ENCODE measurements at regions not wholly inside any gene's neighbourhood (a gene's known extent, or its start where the extent isn't known, plus 50 kb on each side); places are given as distances from the start of the nearest gene placed in this dataset.
"Not testable (repeated sequence)": the region's sequence is repeated elsewhere in the genome, so short reads cannot be mapped to it uniquely, and the experiment has no call there.

GRCh38 chr7:51592842-51593599 lies 276.4 kb upstream of the COBL start:
- no peak for DNase-seq

GRCh38 chr7:51591223-51591622 lies 274.6 kb upstream of the COBL start:
- DNase-seq = no peak

- no peak for DNase-seq
These were observed 274.1 kb upstream of the COBL start for GRCh38 chr7:51590746-51591145.

GRCh38 chr7:51589111-51589510 lies 272.5 kb upstream of the COBL start:
- no peak for DNase-seq

GRCh38 chr7:51587604-51588003 lies 271.0 kb upstream of the COBL start:
- no peak for DNase-seq

- no peak for DNase-seq
These were observed 260.8 kb upstream of the COBL start for GRCh38 chr7:51577390-51577789.

- no peak for DNase-seq
These were observed 253.0 kb upstream of the COBL start for GRCh38 chr7:51569581-51569980.

- DNase-seq = no peak
These were observed 252.6 kb upstream of the COBL start for GRCh38 chr7:51569176-51569575.

- no peak for DNase-seq
These were observed 234.5 kb upstream of the COBL start for GRCh38 chr7:51551070-51551469.

- no peak for DNase-seq
These were observed 228.5 kb upstream of the COBL start for GRCh38 chr7:51545131-51545530.

GRCh38 chr7:51543801-51544553 lies 227.4 kb upstream of the COBL start:
- no peak for DNase-seq

- DNase-seq = not testable (repeated sequence)
These were observed 224.3 kb upstream of the COBL start for GRCh38 chr7:51540906-51541305.

GRCh38 chr7:51539840-51540239 lies 223.2 kb upstream of the COBL start:
- DNase-seq = no peak

- no peak for DNase-seq
These were observed 211.6 kb upstream of the COBL start for GRCh38 chr7:51528172-51528571.

- DNase-seq = no peak
These were observed 205.2 kb upstream of the COBL start for GRCh38 chr7:51521694-51522312.

GRCh38 chr7:51521054-51521453 lies 204.4 kb upstream of the COBL start:
- DNase-seq = no peak

GRCh38 chr7:51518646-51519045 lies 202.0 kb upstream of the COBL start:
- no peak for DNase-seq

- DNase-seq = no peak
These were observed 200.6 kb upstream of the COBL start for GRCh38 chr7:51517187-51517586.

- no peak for DNase-seq
These were observed 185.0 kb upstream of the COBL start for GRCh38 chr7:51501620-51502019.

- DNase-seq = no peak
These were observed 166.4 kb upstream of the COBL start for GRCh38 chr7:51482976-51483375.

GRCh38 chr7:51481421-51481820 lies 164.8 kb upstream of the COBL start:
- no peak for DNase-seq

- DNase-seq = no peak
These were observed 161.2 kb upstream of the COBL start for GRCh38 chr7:51477819-51478218.

GRCh38 chr7:51477323-51477722 lies 160.7 kb upstream of the COBL start:
- no peak for DNase-seq

- DNase-seq = no peak
These were observed 159.4 kb upstream of the COBL start for GRCh38 chr7:51476026-51476425.
